MCF 10A (cell line): ENCODE measurements at regions not wholly inside any gene's neighbourhood (a gene's known extent, or its start where the extent isn't known, plus 50 kb on each side); places are given as distances from the start of the nearest gene placed in this dataset.

Source experiments
- BruUV-seq: library from RNA; stranded (reverse); fragments of 400-500 nt; replicated peaks from 2 replicates; lab custom pipeline; 2021; lab: Mats Ljungman, UMichigan
- CTCF ChIA-PET: fragments of 300-600 bp; sonication (Branson Sonifier 250); formaldehyde crosslinking; extraction: SDS; loops from one replicate; lab custom pipeline; 2021; ENCODE audit warnings: antibody characterized with exemption, inconsistent platforms; lab: Yijun Ruan, JAX
- POLR2A ChIA-PET: fragments of 300-600, 350-650 bp; sonication (Branson Sonifier 250); formaldehyde crosslinking; extraction: SDS; loops from one replicate; lab custom pipeline; 2020; ENCODE audit warnings: antibody characterized with exemption, inconsistent platforms; lab: Yijun Ruan, JAX
- DNase-seq: peaks from one replicate; pipeline ENCODE4 v3.0.0-alpha.2; 2018; ENCODE audit not compliant: unreplicated experiment
- H3K27ac Mint-ChIP-seq: one replicate; pipeline ENCODE4 v1.8.0; 2022; ENCODE audit warnings: mild to moderate bottlenecking, low read depth, mixed read lengths; ENCODE audit not compliant: unreplicated experiment
- H3K27me3 Mint-ChIP-seq: one replicate; pipeline ENCODE4 v1.8.0; 2022; ENCODE audit warnings: mixed read lengths; ENCODE audit not compliant: insufficient read depth, unreplicated experiment
- H3K36me3 Mint-ChIP-seq: one replicate; pipeline ENCODE4 v1.8.0; 2022; ENCODE audit warnings: mild to moderate bottlenecking, moderate library complexity, mixed read lengths; ENCODE audit not compliant: insufficient read depth, unreplicated experiment
- H3K4me1 Mint-ChIP-seq: one replicate; pipeline ENCODE4 v1.8.0; 2022; ENCODE audit warnings: mixed read lengths; ENCODE audit not compliant: insufficient read depth, unreplicated experiment
- H3K4me3 Mint-ChIP-seq: one replicate; pipeline ENCODE4 v1.8.0; 2022; ENCODE audit warnings: mild to moderate bottlenecking, moderate library complexity, mixed read lengths; ENCODE audit not compliant: unreplicated experiment
- H3K9me3 Mint-ChIP-seq: one replicate; pipeline ENCODE4 v1.8.0; 2022; ENCODE audit warnings: mixed read lengths; ENCODE audit not compliant: unreplicated experiment
- intact Hi-C: fragments of 100-400 bp; cut with micrococcal nuclease; formaldehyde crosslinking; loops from 2 replicates; pipeline ENCODE4 v1.14.1; 2022
- TF ChIP-seq, protein P1 (sequence below): fragments of 200-600 bp; IDR thresholded peaks from one replicate; pipeline ENCODE4 v1.8.0; 2022; ENCODE audit warnings: antibody characterized with exemption, mild to moderate bottlenecking; ENCODE audit not compliant: unreplicated experiment

DNA sequence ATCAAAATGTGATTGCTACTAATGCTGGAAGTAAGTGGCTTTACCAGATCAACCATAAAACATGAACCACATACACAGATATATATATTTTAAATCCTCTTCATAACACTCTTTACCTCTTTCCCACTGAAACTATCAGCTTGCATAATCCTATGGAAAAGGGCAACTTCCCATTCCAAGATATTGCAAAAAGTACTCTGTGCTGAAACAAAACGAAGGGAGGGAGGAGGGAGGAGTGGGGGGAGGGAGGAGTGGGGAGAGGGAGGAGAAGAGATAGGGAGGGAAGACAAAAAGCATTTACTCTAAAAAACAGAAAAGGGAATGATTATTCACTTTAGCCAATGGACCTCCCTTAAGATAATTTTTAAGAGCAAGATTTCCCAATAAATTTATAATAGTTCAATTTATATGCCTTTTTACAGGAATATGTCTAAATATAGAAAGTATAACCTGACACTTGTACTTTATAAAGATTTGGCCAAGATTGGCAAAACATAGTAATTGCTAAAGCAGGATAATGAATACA, 344.8 kb upstream of the NFE2L3 start:
- Mint-ChIP-seq H3K4me3 (no peak overlapping the region), H3K27ac (no peak overlapping the region), H3K4me1 (peaks cover 22% of the 10 kb centered on the region), H3K36me3 (no peaks in the 10 kb centered on the region), H3K9me3 (no peaks in the 10 kb centered on the region), H3K27me3 (no peaks in the 10 kb centered on the region)
- BruUV-seq, result no TSS peak
- no peak for DNase-seq
- POLR2A ChIA-PET, result no interaction called here
- CTCF ChIA-PET, result no interaction called here
- intact Hi-C loops, result no loop called here
- TF ChIP-seq, protein P1, sequence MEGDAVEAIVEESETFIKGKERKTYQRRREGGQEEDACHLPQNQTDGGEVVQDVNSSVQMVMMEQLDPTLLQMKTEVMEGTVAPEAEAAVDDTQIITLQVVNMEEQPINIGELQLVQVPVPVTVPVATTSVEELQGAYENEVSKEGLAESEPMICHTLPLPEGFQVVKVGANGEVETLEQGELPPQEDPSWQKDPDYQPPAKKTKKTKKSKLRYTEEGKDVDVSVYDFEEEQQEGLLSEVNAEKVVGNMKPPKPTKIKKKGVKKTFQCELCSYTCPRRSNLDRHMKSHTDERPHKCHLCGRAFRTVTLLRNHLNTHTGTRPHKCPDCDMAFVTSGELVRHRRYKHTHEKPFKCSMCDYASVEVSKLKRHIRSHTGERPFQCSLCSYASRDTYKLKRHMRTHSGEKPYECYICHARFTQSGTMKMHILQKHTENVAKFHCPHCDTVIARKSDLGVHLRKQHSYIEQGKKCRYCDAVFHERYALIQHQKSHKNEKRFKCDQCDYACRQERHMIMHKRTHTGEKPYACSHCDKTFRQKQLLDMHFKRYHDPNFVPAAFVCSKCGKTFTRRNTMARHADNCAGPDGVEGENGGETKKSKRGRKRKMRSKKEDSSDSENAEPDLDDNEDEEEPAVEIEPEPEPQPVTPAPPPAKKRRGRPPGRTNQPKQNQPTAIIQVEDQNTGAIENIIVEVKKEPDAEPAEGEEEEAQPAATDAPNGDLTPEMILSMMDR, result no peak

DNA sequence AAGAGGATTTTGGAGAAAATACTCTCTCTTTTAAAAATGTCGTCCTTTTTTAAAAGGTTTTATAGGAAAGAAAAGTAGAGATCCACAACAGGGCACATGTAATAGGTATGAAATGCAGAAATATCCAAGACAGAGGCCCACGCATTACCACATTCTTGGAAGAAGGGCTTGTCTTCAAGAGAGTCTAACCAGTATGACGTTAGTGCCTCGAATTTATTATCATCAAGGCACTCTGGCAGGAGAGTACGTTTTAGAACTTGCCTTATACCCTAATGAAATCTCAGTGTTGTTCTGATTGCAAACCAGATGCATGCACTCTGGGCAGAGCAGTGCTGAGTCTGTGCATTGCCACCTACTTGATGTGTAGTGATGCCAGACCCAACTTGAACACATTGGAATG, 342.6 kb upstream of the NFE2L3 start:
- Mint-ChIP-seq H3K4me3 (no peak overlapping the region), H3K27me3 (no peaks in the 10 kb centered on the region), H3K9me3 (no peaks in the 10 kb centered on the region), H3K4me1 (peaks cover 9% of the 10 kb centered on the region), H3K27ac (no peak overlapping the region), H3K36me3 (no peaks in the 10 kb centered on the region)
- ChIA-PET POLR2A (no interaction called here), CTCF (no interaction called here)
- DNase-seq, result no peak
- BruUV-seq, result no TSS peak
- intact Hi-C loops, result no loop called here
- TF ChIP-seq, protein P1, result no peak

DNA sequence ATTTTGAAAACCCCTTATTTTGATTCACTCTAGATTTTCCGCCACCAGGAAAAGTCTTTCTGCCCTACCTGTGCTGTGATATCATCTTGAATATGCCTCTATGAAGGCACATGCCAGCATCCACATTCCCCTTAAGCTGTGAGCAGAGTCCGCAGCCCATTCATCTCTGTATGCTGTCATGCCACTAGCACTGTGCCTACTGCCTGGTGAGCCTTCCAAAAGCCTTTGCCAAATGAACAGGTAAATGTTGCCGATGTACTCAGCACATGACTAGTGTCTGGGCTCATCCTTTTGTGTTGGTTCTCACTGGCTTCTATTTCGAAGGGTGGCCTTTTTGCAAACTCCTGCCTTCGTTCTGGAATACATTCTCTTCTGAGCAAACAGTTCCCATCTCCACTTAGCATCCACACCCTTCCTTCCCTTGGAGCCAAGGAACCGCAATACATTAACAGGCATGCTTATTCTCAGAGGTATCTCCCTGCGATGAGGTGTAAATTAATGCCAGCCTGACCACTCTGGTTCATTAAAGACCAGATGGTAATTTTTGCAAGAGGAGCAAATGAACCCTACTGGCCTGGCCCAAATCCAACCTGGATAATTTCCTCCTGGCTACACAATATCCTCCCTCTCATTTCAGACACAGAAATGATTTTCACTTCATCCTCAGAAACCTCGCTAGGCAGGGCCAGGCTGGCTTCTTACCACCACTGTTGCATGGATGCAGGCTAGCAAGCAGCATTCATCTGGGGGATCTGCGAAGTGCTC, 339.7 kb upstream of the NFE2L3 start:
- intact Hi-C loops, result no loop called here
- no peaks in the 10 kb centered on the region for H3K36me3 Mint-ChIP-seq
- TF ChIP-seq, protein P1, result no peak
- no TSS peak for BruUV-seq
- ChIA-PET CTCF (no interaction called here), POLR2A (no interaction called here)
- no peak overlapping the region for H3K4me3 Mint-ChIP-seq
- DNase-seq, result no peak
- H3K9me3 Mint-ChIP-seq, result no peaks in the 10 kb centered on the region
- no peak overlapping the region for H3K27ac Mint-ChIP-seq
- H3K4me1 Mint-ChIP-seq, result no peaks in the 10 kb centered on the region
- peaks cover 8% of the 10 kb centered on the region for H3K27me3 Mint-ChIP-seq

DNA sequence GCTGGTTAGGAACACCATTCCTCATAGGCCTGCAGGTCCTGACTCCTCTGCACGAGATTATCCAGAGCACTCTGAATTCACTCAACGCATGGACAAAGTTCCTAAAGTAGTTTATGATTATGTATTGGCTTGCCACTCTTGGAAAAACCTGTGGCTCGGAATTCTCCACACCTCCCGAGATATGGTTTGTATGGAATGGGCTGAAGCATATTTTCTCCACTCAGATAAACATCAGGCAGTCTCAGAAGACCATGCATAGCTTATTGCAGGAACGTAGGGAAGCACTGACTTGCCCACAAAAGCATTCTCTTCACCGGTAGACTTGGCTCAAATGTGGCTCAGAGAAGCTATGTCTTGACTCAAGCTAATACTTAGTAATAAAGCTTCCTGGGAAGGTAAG, 338.6 kb upstream of the NFE2L3 start:
- no peak for DNase-seq
- BruUV-seq, result no TSS peak
- H3K9me3 Mint-ChIP-seq, result no peaks in the 10 kb centered on the region
- H3K36me3 Mint-ChIP-seq, result no peaks in the 10 kb centered on the region
- ChIA-PET POLR2A (interaction anchor here (0.9 kb wide), 1 partner anchor 9 kb away, joined by 3 read pairs; no protein-coding TSS in a partner anchor), CTCF (no interaction called here)
- H3K4me3 Mint-ChIP-seq, result no peak overlapping the region
- H3K27ac Mint-ChIP-seq, result no peak overlapping the region
- TF ChIP-seq, protein P1, result no peak
- intact Hi-C loops, result no loop called here
- no peaks in the 10 kb centered on the region for H3K4me1 Mint-ChIP-seq
- peaks cover 16% of the 10 kb centered on the region for H3K27me3 Mint-ChIP-seq
